Osteoblast (primary cell): ENCODE measurements at regions not wholly inside any gene's neighbourhood (a gene's known extent, or its start where the extent isn't known, plus 50 kb on each side); places are given as distances from the start of the nearest gene placed in this dataset.

ENCODE experiments used
- DNase-seq: peaks from one replicate; pipeline ENCODE4 v3.0.0; 2011; ENCODE audit warnings: low spot score, mixed read lengths; ENCODE audit not compliant: insufficient read length; ENCODE audit errors: missing footprints
- H2AFZ ChIP-seq: 2 replicates; pipeline ENCODE4 v1.6.0; 2011; ENCODE audit warnings: mild to moderate bottlenecking, low read length
- H3K27ac ChIP-seq: 2 replicates; pipeline ENCODE4 v1.5.1; 2011; ENCODE audit warnings: mild to moderate bottlenecking, low read depth, low read length, moderate library complexity
- H3K27me3 ChIP-seq: 2 replicates; pipeline ENCODE4 v1.6.0; 2012; ENCODE audit warnings: mild to moderate bottlenecking, control low read depth, inconsistent platforms, low read length, moderate library complexity; ENCODE audit not compliant: insufficient read depth
- H3K36me3 ChIP-seq: 2 replicates; pipeline ENCODE4 v1.5.1; 2011; ENCODE audit warnings: mild to moderate bottlenecking, low read length, control low read depth, moderate library complexity; ENCODE audit not compliant: insufficient read depth
- H3K4me1 ChIP-seq: 2 replicates; pipeline ENCODE4 v1.5.1; 2011; ENCODE audit warnings: mild to moderate bottlenecking, low read length, control low read depth, moderate library complexity; ENCODE audit not compliant: insufficient read depth
- H3K4me2 ChIP-seq: 2 replicates; pipeline ENCODE4 v1.6.0; 2011; ENCODE audit warnings: mild to moderate bottlenecking, low read length; ENCODE audit not compliant: insufficient read depth
- H3K4me3 ChIP-seq: fragments of 200-600 bp; sonication (generic); 3 replicates; pipeline ENCODE4 v1.5.1; 2012; ENCODE audit warnings: mild to moderate bottlenecking, low read length, inconsistent platforms; ENCODE audit not compliant: insufficient read depth
- H3K79me2 ChIP-seq: 2 replicates; pipeline ENCODE4 v1.6.0; 2012; ENCODE audit warnings: mild to moderate bottlenecking, low read length, control low read depth, inconsistent platforms; ENCODE audit not compliant: insufficient read depth
- H3K9me3 ChIP-seq: 2 replicates; pipeline ENCODE4 v1.5.1; 2011; ENCODE audit warnings: low read depth, low read length, control low read depth
- H4K20me1 ChIP-seq: 2 replicates; pipeline ENCODE4 v1.6.0; 2012; ENCODE audit warnings: mild to moderate bottlenecking, low read length, control low read depth; ENCODE audit not compliant: insufficient read depth
- TF ChIP-seq, protein P1 (sequence below): IDR thresholded peaks from 2 replicates; pipeline ENCODE4 v1.5.1; 2011; ENCODE audit warnings: mild to moderate bottlenecking, low read depth, low read length, moderate library complexity; ENCODE audit errors: extremely low read depth

DNA sequence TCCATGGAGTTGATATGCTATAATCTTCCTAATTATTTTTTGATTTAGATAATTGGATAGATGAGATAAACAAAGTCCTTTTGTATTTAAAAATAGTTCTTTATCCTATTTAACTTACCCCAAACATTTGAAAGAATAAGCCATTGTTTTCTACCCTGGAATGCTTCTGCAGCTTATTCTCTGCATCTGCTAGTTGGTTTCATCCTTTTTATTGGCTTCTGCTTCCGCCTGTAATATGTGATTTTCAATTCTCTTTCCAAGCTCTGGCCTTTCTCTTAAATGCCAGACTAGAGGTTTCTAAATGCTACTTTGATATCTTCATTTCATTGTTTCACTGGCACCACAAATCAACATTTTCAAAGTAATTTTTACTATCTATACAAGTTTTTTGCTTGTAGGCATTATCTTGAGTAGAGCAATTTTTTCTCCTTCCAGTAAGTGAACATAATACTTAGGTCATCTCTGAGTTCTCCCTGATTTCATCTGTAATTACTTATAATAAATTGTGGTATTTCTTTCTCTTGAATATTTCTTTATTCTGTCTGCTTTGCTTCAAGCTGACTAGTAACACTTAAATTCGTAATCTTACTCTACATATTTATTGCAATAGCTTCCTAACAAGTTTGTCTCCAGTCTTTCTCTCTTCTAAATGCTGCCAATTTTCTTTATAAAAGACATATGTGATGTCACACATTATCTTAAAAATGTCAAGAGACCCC lies 958.4 kb downstream of the SLC6A15 start:
- TF ChIP-seq, protein P1, sequence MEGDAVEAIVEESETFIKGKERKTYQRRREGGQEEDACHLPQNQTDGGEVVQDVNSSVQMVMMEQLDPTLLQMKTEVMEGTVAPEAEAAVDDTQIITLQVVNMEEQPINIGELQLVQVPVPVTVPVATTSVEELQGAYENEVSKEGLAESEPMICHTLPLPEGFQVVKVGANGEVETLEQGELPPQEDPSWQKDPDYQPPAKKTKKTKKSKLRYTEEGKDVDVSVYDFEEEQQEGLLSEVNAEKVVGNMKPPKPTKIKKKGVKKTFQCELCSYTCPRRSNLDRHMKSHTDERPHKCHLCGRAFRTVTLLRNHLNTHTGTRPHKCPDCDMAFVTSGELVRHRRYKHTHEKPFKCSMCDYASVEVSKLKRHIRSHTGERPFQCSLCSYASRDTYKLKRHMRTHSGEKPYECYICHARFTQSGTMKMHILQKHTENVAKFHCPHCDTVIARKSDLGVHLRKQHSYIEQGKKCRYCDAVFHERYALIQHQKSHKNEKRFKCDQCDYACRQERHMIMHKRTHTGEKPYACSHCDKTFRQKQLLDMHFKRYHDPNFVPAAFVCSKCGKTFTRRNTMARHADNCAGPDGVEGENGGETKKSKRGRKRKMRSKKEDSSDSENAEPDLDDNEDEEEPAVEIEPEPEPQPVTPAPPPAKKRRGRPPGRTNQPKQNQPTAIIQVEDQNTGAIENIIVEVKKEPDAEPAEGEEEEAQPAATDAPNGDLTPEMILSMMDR = no peak
- H3K4me1 ChIP-seq = no peaks in the 10 kb centered on the region

DNA sequence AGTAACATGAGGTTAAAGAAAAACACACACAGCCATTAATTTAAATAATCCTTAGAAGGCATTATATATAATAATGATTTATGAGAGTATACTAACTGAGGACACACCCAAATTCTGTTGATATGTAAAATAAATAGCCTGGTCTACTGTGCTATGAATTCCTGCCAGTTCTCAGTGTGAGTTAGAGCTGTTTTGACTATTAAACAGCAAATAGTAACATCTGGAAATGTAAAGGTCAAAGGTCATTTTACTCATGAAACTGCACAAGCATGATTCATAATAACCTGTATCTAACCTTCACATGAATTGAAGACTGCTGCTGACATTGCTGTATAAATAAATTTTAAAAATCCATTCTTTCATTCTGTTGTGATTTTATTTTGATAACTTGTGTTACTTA lies 966.7 kb downstream of the SLC6A15 start:
- Histone ChIP-seq H3K27me3 (no peaks in the 10 kb centered on the region), H3K27ac (no peak overlapping the region), H3K36me3 (no peaks in the 10 kb centered on the region), H3K79me2 (no peaks in the 10 kb centered on the region), H2AFZ (no peak overlapping the region), H3K4me3 (no peak overlapping the region), H3K9me3 (peaks cover 2% of the 10 kb centered on the region), H4K20me1 (no peaks in the 10 kb centered on the region), H3K4me2 (no peak overlapping the region), H3K4me1 (no peaks in the 10 kb centered on the region)
- no peak for DNase-seq
- TF ChIP-seq, protein P1 = no peak

More for the DNA sequence above, 958.4 kb downstream of the SLC6A15 start:
- no peak overlapping the region for H3K4me2 ChIP-seq
- H3K4me3 ChIP-seq = no peak overlapping the region
- no peaks in the 10 kb centered on the region for H3K79me2 ChIP-seq
- peaks cover 2% of the 10 kb centered on the region for H3K9me3 ChIP-seq
- no peak overlapping the region for H3K27ac ChIP-seq
- DNase-seq = no peak
- H2AFZ ChIP-seq = no peak overlapping the region
- H3K27me3 ChIP-seq = no peaks in the 10 kb centered on the region
- no peaks in the 10 kb centered on the region for H4K20me1 ChIP-seq
- no peaks in the 10 kb centered on the region for H3K36me3 ChIP-seq

DNA sequence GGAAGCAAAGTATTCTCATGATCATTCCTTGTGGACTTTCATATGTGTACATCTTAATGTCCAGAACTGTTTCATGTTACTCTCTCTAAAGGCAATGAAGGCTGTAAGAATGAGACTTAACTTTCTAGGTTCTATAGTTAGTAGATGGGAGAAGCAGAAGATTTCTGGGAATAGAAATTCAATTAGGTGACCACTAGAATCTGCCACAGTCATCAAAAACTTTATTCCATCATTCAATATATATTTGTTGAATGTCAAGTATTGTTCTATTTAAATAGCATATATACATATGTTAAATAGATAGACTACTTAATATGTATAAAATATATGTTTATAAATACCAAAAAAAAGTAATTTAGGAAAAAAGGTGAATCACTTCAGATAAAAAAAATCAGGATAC lies 972.9 kb downstream of the SLC6A15 start:
- Histone ChIP-seq H3K27me3 (no peaks in the 10 kb centered on the region), H4K20me1 (no peaks in the 10 kb centered on the region), H3K9me3 (no peaks in the 10 kb centered on the region), H3K36me3 (no peaks in the 10 kb centered on the region), H3K79me2 (no peaks in the 10 kb centered on the region), H2AFZ (no peak overlapping the region), H3K4me1 (no peaks in the 10 kb centered on the region), H3K27ac (no peak overlapping the region), H3K4me3 (no peak overlapping the region), H3K4me2 (no peak overlapping the region)
- TF ChIP-seq, protein P1 = no peak
- no peak for DNase-seq

DNA sequence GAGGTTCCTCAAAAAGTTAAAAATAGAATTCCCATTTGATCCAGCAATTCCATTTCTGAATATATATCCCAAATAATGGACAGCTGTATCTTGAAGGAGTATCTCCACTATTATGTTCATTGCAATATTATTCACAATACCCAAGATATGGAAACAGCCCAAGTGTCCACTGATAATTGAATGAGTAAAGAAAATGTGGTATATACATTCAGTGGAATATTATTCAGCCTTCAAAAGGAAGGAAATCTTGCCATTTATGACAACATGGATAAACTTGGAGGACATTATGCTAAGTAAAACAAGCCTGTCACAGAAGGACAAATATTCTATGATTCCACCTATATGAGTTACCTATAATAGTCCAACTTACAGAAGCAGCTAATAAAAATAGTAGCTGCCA lies 979.0 kb downstream of the SLC6A15 start:
- Histone ChIP-seq H3K9me3 (no peaks in the 10 kb centered on the region), H3K79me2 (no peaks in the 10 kb centered on the region), H3K4me1 (no peaks in the 10 kb centered on the region), H3K27me3 (no peaks in the 10 kb centered on the region), H3K4me2 (no peak overlapping the region), H3K36me3 (no peaks in the 10 kb centered on the region), H3K27ac (no peak overlapping the region), H4K20me1 (no peaks in the 10 kb centered on the region), H2AFZ (no peak overlapping the region), H3K4me3 (no peak overlapping the region)
- TF ChIP-seq, protein P1 = no peak
- no peak for DNase-seq
